8988T (cell line): ENCODE measurements at regions not wholly inside any gene's neighbourhood (a gene's known extent, or its start where the extent isn't known, plus 50 kb on each side); places are given as distances from the start of the nearest gene placed in this dataset.

Experiments used
- DNase-seq: peaks from one replicate; pipeline ENCODE4 v3.0.0; 2011

DNA sequence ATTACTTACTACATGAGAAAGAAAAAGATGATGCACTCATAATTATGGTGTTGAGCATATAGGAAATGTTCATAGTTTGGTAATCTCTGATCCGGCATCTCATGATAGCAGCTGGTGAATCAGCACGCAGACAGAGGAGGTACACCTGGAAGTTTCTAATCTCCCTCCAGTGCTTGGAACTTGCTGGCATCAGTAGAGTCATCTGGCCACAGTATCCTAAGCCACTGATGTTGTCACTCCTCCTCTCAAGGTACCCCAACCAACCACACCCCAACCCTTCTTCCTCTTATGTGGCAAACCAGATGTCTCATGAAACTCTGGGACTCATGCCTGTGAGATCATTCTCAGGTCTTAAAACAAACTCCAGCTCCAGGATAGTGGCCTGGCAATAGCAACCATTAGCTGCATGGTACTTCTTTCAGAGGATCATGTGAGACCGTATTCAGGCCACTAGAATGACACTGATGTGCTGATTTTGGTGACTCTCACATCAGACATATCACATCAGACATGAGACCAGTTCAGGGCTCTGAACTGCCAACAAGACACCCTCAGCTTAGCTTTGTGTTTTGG lies 143.0 kb downstream of the RASSF9 start:
- no peak for DNase-seq

GRCh38 chr12:85695097-85695715 lies 141.0 kb downstream of the RASSF9 start:
- no peak for DNase-seq

- DNase-seq = no peak
Observed at GRCh38 chr12:85697003-85697402, 139.2 kb downstream of the RASSF9 start.

DNA sequence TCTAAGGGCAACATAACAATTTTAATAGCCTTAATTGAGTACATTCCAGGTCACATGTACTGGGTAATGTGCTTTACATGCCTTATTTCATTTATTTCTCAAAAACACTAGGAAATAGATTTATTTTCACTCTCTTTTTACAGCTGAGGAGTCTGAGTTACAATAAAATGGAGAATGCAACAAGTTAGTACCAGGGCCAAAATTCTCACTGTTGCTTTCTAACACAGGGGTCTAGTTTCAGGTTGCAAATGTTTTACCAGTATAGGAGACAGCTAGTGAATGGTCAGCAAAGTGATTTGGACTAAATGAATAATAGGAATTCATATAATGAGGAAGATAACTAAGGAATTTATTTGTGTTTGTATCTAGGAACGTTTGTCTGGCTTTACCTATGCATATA lies 137.3 kb downstream of the RASSF9 start:
- no peak for DNase-seq

DNA sequence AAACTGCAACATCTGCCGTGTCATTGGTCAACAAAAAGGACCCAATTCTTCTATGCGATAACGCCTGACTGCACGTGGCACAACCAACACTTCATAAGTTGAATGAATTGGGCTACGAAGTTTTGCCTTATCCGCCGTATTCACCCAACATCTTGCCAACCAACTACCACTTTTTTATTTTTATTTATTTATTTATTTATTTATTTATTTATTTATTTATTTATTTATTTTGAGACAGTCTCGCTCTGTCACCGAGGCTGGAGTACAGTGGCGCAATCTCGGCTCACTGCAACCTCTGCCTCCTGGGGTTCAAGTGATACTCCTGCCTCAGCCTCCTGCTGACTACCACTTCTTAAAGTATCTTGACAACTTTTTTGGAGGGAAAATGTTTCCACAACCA lies 127.4 kb downstream of the RASSF9 start:
- DNase-seq = no peak

GRCh38 chr12:85711735-85712390 lies 124.3 kb downstream of the RASSF9 start:
- DNase-seq = no peak

DNA sequence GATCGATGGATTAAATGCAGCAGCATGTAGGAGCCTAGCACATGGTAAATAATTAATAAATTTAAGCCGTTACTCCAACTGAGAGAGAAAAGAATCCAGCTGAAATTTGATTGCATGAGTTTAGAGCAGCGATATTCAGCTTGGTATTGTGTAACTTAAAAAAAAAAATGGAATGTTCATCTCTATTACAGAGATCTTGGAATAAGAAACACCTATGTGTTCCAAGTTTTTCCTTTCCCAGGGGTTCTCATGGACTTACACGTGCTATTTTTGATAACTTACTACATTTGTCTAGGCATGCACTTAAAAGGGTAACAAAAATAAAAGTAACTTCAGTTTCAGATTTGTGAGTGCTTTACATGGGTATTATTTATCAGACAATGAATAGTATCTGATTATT lies 122.8 kb downstream of the RASSF9 start:
- DNase-seq = no peak

DNA sequence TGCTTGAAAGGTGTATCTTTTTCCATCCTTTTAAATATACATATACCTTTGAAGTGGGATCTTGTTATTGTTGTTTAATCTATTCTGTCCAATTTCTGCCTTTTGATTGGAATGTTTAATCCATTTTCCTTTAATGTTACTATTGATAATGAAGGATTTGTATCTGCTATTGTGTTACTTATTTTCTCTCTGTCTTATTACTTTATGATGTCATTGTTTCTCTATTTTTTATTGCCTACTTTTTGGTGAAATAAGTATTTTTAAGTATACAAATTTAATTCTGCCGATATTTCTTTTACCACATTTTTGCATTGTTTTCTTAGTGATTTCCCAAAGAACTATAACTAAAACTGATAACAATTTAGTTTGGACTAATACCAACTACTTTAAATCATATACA lies 121.8 kb downstream of the RASSF9 start:
- DNase-seq = no peak

DNA sequence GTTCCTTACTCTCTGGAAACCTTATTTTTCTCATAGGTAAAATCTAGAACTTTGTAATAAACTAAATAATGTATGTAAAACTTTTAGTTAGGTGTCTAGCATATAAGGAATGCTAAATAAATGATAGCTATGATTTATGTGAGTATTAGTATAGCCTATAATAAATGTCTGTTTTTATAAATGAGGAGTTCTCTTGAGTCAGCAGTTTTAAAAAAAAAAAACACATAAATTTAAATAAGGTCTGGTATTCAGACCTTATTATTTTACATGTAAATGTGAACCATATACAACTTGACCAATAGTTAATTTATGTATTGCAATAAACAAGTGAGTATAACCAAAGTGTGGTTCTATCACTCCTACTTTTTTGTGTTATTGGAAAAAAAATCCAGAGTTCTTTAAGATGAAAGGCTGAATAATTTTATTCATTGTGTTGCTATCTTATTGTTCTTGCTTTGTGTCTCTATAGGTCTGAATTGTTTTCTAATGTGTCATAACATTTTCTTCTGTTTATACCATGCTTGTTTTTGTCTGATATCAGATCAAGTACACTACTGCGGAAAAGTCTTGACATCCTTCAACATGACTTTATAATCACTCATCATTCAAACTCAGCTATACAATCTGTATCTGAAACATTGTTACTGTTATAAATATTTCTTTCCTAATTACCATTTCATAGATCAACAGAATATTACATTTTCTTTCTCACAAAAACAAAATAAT lies 115.7 kb downstream of the RASSF9 start:
- DNase-seq = no peak

GRCh38 chr12:85725991-85726390 lies 110.2 kb downstream of the RASSF9 start:
- DNase-seq = no peak

GRCh38 chr12:85733221-85733840 lies 102.9 kb downstream of the RASSF9 start:
- DNase-seq = no peak

DNA sequence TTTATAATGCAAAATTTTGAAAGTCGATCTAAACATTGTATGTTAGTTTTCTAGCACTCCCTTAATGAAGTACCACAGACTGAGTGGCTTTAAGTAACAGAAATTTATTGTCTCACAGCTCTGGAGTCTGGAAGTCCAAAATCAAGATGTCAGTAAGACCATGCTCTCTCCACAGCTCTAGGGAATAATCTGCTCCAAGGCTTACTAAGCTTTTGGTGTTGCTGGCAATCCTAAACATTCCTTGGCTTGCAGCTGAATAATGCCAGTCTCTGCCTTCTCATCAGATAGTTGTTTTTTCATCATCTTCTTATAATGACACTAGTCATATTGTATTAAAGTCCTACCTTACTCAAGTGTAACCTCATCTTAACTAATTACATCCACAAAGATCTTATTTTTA lies 102.2 kb downstream of the RASSF9 start:
- DNase-seq = no peak

DNA sequence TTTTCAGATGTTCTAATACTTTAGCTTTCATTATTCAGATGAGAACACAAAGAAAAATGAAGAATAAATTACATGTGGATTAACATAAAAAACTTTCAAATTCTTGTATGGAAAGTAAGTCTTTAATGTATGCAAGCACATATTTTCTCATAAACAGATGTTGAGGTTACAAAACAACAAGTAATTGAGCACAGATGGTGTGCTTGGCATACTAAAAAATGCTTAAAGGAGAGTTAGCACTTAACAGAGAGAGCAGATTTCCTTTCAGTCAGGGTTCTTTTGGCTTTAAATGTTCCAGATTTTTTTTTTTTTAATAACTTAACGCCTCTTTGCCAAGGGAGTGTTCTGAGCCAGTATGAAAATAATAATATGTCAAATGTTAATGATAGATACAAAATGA lies 96.0 kb downstream of the RASSF9 start:
- no peak for DNase-seq

- no peak for DNase-seq
Observed at GRCh38 chr12:85741046-85741445, 95.2 kb downstream of the RASSF9 start.

DNA sequence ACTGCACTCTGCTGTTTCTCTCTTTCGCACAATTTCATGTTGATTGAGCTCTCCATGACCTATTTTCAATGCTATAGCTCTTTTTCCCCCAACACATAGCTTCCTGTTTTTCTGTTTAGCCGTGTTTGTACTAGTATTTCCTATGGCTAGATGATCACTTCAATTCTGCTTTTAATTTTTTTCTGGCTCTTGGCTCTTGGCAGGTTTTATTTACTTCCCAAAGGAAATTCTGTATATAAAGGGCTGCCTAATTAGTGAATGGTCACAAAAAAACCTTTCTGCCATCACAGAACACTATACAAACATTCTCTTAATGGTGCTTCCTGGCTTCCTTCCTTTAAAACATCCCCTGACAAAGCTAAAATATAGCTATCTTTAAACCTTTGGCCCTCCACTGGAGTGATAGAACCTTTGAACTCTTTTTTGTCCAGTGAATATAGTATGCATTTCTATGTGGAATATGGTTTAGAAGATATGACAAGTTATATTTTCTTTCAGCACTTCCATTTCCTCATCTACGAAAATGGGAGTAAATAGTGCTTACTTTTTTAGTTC lies 88.2 kb downstream of the RASSF9 start:
- DNase-seq = no peak
